ENCODE measurements at regions not wholly inside any gene's neighbourhood (a gene's known extent, or its start where the extent isn't known, plus 50 kb on each side); places are given as distances from the start of the nearest gene placed in this dataset.

GRCh38 chr16:27633721-27634120 is 83.8 kb downstream of the KATNIP start:
- H3K36me3 ChIP-seq (ENCODE audit: insufficient read depth, low read length, poor library complexity, severe bottlenecking) = no peaks in the 10 kb centered on the region
- ChIA-PET POLR2A (ENCODE audit: low non-redundant PET) (no interaction called here), CTCF (no interaction called here)
- no peaks in the 10 kb centered on the region for H3K9me3 ChIP-seq (ENCODE audit: low read depth, low read length, poor library complexity, severe bottlenecking)
- TF ChIP-seq, protein P1, sequence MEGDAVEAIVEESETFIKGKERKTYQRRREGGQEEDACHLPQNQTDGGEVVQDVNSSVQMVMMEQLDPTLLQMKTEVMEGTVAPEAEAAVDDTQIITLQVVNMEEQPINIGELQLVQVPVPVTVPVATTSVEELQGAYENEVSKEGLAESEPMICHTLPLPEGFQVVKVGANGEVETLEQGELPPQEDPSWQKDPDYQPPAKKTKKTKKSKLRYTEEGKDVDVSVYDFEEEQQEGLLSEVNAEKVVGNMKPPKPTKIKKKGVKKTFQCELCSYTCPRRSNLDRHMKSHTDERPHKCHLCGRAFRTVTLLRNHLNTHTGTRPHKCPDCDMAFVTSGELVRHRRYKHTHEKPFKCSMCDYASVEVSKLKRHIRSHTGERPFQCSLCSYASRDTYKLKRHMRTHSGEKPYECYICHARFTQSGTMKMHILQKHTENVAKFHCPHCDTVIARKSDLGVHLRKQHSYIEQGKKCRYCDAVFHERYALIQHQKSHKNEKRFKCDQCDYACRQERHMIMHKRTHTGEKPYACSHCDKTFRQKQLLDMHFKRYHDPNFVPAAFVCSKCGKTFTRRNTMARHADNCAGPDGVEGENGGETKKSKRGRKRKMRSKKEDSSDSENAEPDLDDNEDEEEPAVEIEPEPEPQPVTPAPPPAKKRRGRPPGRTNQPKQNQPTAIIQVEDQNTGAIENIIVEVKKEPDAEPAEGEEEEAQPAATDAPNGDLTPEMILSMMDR (conservative IDR thresholded peaks at IDR 0.05; ENCODE audit: low read depth, low read length) = no peak
- TF ChIP-seq EZH2 (IDR thresholded peaks at IDR 0.05; ENCODE audit: borderline replicate concordance, low read depth, low read length, poor library complexity, severe bottlenecking) = no peak
- intact Hi-C loops (cut with micrococcal nuclease; ENCODE audit: unreplicated experiment) = no loop called here
- BruUV-seq (replicated peaks) = no TSS peak
- DNase-seq (ENCODE audit: low spot score) = no peak
- no peaks in the 10 kb centered on the region for H3K27me3 ChIP-seq (replicated peaks; ENCODE audit: insufficient read depth, low read depth, low read length, poor library complexity)
- no peaks in the 10 kb centered on the region for H3K4me1 ChIP-seq (ENCODE audit: insufficient read depth, low read length, poor library complexity, severe bottlenecking)
- no peak overlapping the region for H3K27ac ChIP-seq (ENCODE audit: low read depth, low read length, poor library complexity, severe bottlenecking)
- H3K4me3 ChIP-seq (ENCODE audit: low read depth, low read length, poor library complexity, severe bottlenecking) = no peak overlapping the region

DNA sequence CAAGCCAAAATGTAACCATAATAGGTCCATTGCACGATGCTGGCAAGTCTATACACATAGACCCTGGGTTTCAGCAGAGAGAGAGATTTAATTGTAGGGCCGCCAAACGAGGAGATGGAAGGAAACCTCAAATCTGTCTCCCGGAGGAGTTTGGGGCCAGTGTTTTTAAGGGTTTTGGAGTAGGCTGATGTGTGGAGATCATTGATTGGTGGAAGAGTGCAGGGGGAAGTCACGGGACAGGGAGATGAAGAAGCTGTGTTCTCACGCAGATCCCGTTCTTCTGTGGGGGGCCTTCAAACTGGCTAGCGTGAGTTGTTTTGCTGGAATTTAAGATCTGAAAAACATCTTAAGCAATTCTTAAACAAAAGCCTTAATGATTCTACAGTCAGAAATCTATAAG is 84.8 kb downstream of the KATNIP start:
- no peak for TF ChIP-seq EZH2 (IDR thresholded peaks at IDR 0.05; ENCODE audit: borderline replicate concordance, low read depth, low read length, poor library complexity, severe bottlenecking)
- TF ChIP-seq, protein P1 (conservative IDR thresholded peaks at IDR 0.05; ENCODE audit: low read depth, low read length) = no peak
- Histone ChIP-seq H3K27me3 (replicated peaks; ENCODE audit: insufficient read depth, low read depth, low read length, poor library complexity) (no peaks in the 10 kb centered on the region), H3K36me3 (ENCODE audit: insufficient read depth, low read length, poor library complexity, severe bottlenecking) (no peaks in the 10 kb centered on the region), H3K4me3 (ENCODE audit: low read depth, low read length, poor library complexity, severe bottlenecking) (no peak overlapping the region), H3K27ac (ENCODE audit: low read depth, low read length, poor library complexity, severe bottlenecking) (no peak overlapping the region), H3K9me3 (ENCODE audit: low read depth, low read length, poor library complexity, severe bottlenecking) (no peaks in the 10 kb centered on the region), H3K4me1 (ENCODE audit: insufficient read depth, low read length, poor library complexity, severe bottlenecking) (no peaks in the 10 kb centered on the region)
- ChIA-PET CTCF (no interaction called here), POLR2A (ENCODE audit: low non-redundant PET) (no interaction called here)
- intact Hi-C loops (cut with micrococcal nuclease; ENCODE audit: unreplicated experiment) = loop anchor here (5.0 kb wide), 1 partner anchor 438 kb away; no protein-coding TSS in a partner anchor
- DNase-seq (ENCODE audit: low spot score) = no peak
- BruUV-seq (replicated peaks) = no TSS peak

GRCh38 chr16:27636453-27637240 is 86.7 kb downstream of the KATNIP start:
- POLR2A ChIA-PET (ENCODE audit: low non-redundant PET) = no interaction called here
- no peaks in the 10 kb centered on the region for H3K27me3 ChIP-seq (replicated peaks; ENCODE audit: insufficient read depth, low read depth, low read length, poor library complexity)
- CTCF ChIA-PET = interaction anchor here (0.6 kb wide), 1 partner anchor 50 kb away, joined by 3 read pairs; no protein-coding TSS in a partner anchor
- no peaks in the 10 kb centered on the region for H3K9me3 ChIP-seq (ENCODE audit: low read depth, low read length, poor library complexity, severe bottlenecking)
- H3K27ac ChIP-seq (ENCODE audit: low read depth, low read length, poor library complexity, severe bottlenecking) = no peak overlapping the region
- intact Hi-C loops (cut with micrococcal nuclease; ENCODE audit: unreplicated experiment) = loop anchor here (5.0 kb wide), 1 partner anchor 436 kb away; no protein-coding TSS in a partner anchor
- no peak overlapping the region for H3K4me3 ChIP-seq (ENCODE audit: low read depth, low read length, poor library complexity, severe bottlenecking)
- H3K36me3 ChIP-seq (ENCODE audit: insufficient read depth, low read length, poor library complexity, severe bottlenecking) = no peaks in the 10 kb centered on the region
- H3K4me1 ChIP-seq (ENCODE audit: insufficient read depth, low read length, poor library complexity, severe bottlenecking) = no peaks in the 10 kb centered on the region
- no peak for DNase-seq (ENCODE audit: low spot score)
- no peak for TF ChIP-seq EZH2 (IDR thresholded peaks at IDR 0.05; ENCODE audit: borderline replicate concordance, low read depth, low read length, poor library complexity, severe bottlenecking)
- TF ChIP-seq, protein P1 (conservative IDR thresholded peaks at IDR 0.05; ENCODE audit: low read depth, low read length) = no peak
- BruUV-seq (replicated peaks) = no TSS peak

Measured in A673 (cell line).